GM18519 (cell line): ENCODE measurements at regions not wholly inside any gene's neighbourhood (a gene's known extent, or its start where the extent isn't known, plus 50 kb on each side); places are given as distances from the start of the nearest gene placed in this dataset.

Experiments
- ATAC-seq: cut with Tn5 transposase; IDR thresholded peaks from one replicate; pipeline ENCODE4 v1.9.1; 2021; ENCODE audit warnings: mild to moderate bottlenecking, moderate library complexity; ENCODE audit not compliant: unreplicated experiment, low FRiP score

DNA sequence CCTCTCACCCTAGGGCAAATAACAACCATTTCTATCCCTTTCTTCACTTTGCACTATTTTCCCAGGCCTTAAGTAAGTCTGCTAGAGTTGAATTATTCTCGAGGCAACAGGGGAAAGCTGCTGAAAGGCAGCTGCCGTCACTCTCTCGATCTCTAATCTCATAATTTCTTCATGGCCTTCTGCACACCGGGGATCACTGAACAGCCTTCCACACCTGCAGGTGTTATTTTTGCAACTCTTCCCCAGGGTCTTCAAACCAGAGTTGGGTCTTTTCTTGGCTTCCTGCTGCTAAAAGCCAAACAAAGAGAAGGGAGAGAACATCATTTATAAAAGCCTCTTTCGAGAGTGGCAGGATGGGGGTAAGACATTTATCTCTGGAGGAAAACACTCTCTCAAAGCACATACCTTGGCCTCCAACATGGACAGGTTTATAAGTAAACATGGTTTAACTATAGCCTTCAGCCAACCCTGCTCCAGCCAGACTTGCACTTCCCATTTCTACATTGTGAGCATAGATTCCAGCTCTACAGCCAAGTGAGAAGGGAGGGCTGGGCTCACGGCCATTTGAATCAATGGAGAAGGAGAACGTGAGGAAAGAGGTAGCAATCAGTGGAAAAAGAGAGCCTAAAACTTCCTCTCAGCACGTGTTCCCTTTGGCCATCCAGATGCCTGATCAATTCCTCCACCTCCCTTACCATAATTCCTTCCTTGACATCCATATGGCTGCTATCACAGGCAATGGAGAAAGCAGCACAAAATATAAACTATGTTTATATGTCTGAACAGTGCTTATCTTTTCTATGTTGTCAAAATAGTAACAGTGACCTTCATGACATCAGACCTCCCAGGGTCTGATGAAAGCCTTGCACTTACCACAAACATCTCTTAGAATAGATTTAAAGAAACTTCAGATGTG lies 464.9 kb downstream of the TLE1 start:
- ATAC-seq, result no peak

DNA sequence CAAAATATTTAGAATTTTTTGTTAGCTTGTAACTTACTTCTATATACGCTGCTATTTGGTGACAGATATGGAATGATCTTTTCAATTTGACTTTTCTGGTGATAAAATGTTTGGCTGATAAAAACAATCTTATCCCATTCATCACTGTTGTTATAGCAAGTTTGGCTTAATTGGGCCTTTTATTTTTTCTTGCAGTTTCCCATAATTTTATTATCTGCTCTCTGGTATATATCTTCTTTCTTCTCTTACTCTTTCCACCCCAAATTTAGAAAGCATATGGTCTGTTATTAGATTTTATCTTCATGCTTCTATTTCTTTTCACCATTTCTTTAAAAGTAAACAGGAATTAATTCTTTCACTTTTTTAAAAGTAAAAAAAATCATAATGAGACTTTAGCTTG lies 474.4 kb downstream of the TLE1 start:
- no peak for ATAC-seq

DNA sequence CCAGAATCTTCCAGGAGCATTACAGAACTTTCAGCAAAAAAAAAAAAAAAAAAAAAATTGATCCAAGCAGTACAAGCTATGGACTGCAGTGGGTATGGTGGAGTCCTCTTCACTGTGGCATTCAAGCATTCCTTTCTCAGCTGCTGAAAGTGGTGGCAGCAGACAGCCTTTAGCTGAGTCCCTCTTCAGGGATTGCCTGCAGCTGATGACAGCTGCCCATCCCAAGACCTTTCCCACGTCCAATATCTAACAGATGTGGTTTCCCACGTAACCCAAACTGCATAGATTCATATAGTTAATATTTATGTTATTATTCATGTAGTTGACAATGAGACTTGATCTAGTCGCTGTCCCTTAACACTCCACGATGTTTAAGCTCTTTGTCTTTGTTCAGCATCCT lies 475.9 kb downstream of the TLE1 start:
- no peak for ATAC-seq

DNA sequence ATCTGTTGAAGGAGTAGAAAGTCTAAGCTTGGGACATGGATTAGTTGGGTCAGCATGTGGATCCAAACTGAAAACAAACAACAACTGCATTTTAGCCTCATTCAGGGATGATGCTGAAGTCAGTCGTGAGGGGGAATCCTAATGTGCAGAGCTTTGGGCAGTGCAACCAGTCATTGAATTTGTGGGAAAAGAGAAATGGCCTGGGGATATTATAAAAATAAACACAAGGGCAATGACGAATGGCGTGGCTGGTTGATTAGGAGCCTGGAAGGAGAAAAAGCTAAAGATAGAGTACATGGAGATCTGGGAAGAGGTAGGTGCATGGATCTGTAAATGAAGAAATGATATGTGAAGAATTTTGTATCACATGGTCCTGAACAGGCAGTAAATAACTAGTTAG lies 477.6 kb downstream of the TLE1 start:
- ATAC-seq, result no peak

DNA sequence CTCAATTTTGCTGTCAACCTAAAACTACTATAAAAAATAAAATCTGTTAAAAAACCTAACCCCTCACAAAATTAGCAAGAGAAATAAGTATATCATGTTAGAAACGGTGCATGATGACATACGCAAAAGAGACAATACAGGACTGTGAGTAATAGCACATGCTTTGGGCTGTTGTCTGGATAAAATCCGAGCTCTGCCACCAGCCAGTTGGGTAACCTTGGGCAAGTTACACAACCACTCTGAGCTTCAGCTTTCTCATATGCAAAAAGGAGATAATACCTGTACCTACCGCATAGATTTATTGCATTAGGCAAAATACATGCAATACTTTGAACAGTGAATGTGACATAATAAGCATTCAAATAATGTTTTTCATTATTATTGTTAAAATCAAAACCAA lies 481.7 kb downstream of the TLE1 start:
- no peak for ATAC-seq

DNA sequence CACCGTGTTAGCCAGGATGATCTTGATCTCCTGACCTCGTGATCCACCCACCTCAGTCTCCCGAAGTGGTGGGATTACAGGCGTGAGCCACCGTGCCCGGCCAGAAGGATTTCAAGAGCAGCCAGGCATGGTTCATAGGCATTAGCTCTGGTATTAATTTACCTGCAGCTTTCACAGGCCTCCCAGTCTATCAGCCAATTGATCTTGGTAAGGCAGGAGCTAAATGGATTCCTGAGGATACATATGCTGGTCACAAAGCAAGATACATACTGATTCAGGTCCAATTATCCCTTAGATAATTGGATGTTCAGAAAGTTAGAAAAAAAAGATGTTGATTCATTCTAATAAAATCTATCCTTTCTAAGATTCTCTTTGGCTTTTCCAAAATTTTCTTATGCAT lies 487.1 kb downstream of the TLE1 start:
- no peak for ATAC-seq

DNA sequence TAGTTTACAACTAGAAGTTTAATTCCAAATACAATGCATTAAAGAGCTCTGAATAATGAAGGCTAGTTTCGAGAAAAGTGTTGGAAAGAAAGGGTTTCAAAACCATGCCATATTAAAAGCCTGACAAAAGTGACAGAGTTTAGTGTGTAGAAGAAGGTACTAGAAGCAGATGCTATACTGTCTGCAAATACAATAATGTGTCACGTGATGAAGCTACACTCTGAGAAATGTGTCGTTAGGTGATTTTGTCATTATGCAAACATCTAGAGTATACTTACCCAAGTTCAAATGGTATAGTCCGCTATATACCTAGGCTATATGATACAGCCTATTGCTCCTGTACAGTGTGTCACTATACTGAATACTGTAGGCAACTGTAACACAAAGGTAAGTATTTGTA lies 494.1 kb downstream of the TLE1 start:
- ATAC-seq, result no peak

DNA sequence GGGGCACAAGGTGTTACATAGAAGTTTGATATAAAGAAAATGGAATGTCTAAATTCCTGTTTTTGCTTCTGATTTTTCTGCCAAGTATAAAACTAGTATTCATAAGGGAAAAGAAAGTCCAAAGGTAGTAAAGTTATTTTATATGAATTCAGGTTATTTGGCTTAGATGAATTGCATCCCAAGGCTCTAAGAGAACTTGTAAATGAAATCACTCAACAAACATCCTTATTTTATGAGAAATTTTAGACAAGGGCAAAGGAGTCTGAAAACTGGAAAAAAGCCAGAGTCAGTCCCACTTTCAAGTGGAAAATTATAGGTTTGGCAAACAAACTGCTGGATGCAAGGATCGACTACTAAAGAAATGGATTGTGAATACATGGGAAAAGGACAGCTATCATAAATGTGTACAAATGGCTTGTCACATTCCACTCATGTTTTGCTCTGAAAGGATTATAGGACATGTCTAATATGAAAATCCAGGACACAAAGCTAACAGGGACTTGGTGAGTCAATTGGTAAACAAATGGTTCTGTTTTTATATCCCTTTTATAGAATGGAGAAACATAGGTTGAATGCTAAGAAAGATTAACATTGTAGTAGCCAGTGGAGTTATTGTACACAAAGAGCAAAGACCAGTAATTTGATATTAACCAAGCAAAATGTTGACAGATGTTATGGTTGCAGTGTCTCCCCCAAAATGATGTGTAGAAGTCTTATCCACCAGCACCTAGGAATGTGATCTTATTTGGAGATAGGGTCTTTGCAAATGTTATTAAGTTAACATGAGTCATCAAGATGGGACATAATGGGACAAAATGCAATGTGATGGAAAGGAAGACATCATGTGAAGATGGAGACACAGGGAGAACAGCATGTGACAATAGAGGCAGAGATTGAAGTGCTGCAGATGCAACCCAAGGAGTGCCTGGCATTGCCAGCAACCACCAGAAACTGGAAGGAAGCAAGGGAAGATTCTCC lies 495.7 kb downstream of the TLE1 start:
- no peak for ATAC-seq

DNA sequence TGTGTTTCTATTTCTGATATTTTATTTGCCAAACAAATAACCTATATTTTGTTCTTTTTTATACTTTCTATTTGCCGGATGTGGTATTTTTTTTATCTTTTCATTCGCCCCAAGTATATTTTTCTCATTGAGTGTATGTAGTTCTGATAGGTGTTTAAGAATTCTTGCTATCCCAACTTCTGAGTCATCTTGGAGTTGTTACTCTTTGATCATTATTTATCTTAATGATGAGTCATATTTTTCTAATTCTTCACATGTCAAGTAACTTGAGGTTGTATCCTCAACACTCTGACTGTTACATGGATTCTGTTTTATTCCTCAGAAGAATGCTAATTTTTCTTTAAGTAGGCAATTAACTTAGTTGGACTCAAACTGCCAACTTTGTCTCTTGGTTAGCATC lies 498.1 kb downstream of the TLE1 start:
- no peak for ATAC-seq

DNA sequence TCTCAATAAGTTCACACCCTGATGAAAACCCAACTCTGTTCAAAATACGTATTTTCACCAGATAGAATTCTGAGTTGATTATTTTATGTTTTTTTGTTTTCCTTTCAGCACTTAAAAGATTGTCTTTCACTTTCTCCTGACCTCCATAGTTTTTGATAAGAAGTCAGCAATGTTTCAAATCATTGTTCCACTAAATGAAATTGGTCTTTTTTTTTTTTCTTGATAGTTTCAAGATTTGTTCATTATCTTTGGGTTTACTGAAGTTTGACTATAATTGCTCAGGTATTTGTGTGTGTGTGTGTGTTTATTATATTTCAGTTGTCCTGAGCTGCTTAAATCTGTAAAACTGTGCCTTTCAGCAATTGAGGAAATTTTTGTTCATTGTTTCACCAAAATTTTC lies 498.7 kb downstream of the TLE1 start:
- ATAC-seq, result no peak

DNA sequence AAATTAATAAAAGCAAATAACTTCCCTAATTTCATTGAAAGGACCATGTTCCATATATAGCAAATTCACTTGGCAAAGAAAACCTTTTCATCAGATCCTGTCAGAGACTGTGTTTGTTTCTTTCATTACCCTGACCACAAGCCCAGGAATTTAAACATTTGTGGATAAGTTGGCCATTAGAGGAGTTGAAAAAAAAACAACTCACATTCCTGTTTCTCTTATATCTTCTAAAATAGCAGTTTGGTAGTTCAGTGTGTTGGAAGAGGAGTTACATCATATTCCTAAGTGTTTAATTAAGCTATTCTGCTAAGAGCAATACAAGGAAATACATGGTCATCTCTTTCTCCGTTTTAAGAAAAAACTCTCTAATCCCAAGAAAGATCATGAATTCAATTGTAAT lies 505.6 kb downstream of the TLE1 start:
- ATAC-seq, result no peak

DNA sequence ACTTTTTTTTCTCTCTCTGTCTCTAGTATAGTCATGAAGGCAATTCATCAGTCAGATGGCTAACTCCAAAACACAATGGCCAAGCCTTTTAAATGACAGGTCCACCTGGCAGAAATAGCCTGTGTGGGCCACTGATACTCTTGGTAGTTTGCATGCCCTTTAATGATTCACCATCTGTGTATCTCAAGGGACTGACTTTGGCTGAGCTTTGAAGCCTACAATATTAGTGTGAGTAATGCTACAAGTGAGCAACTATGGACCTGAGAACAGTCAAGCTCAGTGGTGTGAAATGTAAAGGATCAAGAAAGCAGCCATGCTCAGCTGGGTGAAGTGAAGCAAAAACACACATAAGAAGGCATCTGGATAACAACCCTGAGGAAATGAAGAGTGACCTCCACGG lies 506.9 kb downstream of the TLE1 start:
- ATAC-seq, result no peak

DNA sequence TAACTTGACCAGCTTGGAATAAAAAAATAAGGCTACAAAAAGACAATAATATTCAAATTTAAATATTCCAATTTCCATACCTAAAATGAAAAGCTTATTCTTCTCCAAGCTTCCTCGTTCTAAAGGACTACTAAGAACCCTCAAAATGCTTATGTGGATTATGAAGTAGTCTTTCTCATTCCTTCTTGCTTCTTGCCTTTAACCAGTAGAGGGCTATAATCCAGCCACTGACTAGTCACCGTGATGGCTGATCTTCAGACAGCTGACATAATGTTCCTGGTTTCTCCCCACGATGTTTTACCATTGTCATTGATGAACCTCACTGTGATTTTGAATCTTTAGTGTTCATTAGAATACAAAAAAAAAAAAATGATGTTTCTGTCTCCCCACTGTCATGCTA lies 515.3 kb downstream of the TLE1 start:
- ATAC-seq, result no peak

DNA sequence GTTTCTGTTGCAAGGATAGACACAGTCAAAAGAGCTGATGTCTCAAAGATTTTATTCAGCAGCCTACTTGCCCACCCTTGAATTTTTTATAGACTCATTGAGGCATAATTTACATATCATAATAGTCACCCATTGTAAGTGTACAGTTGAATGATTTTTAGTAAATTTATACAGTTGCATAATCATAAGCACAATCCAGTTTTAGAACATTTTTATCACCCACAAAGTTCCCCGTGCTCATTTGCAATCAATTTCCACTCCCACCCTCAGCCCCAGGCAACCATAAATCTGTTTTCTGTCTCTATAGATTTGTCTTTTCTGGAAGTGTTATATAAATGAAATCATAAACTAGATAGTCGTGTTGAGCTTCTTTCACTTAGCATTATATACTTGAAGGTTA lies 517.7 kb downstream of the TLE1 start:
- ATAC-seq, result no peak

DNA sequence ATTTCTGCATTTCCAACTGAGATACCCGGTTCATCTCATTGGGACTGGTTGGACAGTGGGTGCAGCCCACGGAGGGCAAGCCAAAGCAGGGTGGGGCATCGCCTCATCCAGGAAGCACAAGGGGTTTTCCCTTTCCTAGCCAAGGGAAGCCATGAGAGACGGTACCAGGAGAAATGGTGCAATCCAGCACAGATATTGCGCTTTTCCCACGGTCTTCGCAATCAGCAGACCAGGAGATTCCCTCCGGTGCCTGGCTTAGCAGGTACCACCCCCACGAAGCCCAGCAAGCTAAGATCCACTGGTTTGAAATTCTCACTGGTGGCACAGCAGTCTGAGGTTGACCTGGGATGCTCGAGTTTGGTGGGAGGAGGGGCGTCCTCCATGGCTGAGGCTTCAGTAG lies 527.0 kb downstream of the TLE1 start:
- no peak for ATAC-seq

DNA sequence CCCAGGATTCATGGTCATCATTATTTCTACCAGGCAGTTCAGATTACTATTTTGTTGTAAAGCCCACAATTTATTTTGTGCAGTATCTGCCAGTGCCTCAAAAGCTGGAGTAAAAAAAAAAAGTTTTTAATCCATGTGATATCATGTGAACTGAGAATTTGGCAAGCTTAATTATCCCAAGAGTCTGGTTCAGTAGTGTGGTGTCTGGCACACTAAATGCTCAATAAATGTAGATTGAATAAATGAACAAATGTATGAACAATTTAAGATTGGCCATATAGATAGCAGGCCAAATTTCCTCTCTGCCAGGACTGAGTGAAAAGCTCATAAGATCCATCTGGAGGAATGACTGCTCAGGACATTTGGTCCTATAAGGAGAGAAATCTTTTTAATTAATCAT lies 533.0 kb downstream of the TLE1 start:
- ATAC-seq, result no peak

DNA sequence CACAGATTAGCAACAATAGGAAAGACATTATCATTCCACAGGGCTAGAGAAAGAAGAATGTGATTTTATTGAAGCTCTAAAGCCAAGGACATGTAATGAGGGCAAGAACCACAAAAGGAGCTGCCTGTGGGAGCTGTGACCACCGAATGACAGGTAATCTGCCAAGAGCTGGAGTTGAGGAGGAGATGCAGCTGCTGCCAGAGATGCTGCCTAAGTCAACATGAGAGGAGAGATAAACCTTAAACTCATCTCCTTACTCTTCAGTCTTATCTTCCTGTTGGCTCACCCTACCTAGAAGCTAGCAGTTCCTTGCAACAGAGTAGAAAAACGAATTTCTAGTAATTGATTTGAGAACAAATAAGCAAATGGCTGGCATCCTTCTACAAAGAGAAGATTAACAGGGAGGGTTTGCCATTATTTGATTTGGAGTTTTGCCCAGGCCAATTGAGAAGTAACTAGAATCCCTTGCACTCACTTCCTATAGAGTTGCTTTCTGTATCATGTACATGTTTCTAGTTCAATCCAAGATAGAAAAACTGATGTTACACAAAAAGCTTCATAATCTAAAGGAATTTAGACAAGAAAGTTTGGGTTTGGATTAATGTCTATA lies 539.2 kb downstream of the TLE1 start:
- ATAC-seq, result no peak

DNA sequence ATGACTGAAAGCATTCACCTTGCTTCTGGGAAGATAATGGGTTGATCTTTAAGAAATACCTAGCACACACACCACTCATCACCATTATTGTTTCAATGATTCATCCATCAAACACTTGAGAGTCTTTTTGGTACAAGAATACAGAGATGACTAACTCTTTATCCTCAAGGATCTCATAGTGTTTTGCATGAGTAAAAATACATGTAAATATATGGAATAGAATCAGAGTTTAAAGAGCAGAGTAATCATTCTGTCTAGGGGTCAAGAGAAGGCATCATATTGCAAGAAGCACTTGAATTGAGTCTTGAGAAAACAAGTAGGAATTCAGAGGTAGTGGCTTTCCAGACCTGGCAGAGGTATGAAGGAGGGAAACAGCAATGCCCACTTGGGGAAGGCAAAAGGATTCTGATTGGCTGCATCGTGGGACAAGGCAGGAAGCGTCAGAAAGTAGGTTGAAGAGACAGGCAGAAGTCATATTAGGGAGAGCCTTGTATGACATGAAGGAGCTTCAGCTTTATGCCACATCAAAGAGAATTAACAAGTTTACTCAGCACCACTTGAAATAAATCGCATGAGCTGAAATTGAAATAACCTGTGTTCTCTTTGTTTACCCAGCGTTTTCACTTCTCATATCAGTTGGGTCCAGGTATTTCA lies 542.5 kb downstream of the TLE1 start:
- no peak for ATAC-seq

DNA sequence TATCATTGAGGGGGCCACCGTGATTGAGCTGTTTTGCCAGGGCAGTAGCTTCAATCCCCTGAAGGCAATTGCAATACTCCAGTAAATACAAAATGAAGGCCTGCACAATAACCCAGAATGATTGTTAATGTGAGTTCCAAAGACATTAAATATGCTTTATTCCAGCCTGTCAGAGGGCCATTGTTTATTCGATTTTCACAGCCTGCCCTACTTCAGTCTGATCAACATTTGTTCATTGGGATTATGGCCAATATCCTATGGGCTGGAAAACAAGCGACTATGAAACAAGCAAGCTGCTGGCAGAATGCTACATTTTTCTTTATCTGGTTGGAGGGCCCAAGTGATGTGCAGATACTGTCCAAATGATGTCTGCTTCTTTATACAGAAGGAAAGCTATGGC lies 543.1 kb downstream of the TLE1 start:
- no peak for ATAC-seq

DNA sequence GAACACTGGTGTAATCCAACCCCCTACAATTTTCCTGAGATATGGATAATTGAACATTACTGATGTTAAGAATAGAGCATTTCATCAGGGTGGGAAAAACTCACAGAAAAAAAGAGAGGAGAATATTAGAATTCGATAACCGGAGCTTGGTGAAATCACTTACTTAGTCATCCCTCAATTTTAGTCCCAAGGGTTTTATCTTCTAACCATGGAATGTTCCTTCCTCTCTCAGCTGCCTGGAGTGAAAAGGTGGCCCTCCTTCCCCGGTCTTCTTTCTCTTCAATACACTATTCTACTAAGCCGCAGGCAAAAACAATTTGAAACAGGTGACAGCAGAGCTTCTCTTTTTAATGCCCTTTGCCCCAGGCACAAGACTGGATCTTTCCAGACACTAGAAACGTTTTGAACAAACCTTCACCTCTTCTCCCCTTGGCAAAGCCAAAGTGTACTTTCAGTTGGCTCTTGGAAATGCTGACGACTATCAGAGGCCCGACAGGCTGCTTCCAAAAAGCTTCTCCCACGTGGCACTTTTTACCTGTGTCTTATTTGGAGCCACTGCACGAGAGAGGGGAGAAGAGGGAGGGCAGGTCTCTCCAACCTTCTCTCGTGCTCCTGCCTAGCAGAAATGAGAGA lies 543.9 kb downstream of the TLE1 start:
- ATAC-seq, result no peak
